Osteocyte (in vitro differentiated cells): ENCODE measurements at regions not wholly inside any gene's neighbourhood (a gene's known extent, or its start where the extent isn't known, plus 50 kb on each side); places are given as distances from the start of the nearest gene placed in this dataset.

ENCODE experiments used
- DNase-seq: peaks from one replicate; pipeline ENCODE4 v3.0.0; 2021; ENCODE audit warnings: mixed read lengths; ENCODE audit not compliant: unreplicated experiment; ENCODE audit errors: extremely low spot score
- H3K27ac Mint-ChIP-seq: one replicate; pipeline ENCODE4 v1.8.0; 2021; ENCODE audit warnings: mild to moderate bottlenecking, mixed read lengths; ENCODE audit not compliant: unreplicated experiment
- H3K27me3 Mint-ChIP-seq: one replicate; pipeline ENCODE4 v1.8.0; 2021; ENCODE audit warnings: mixed read lengths; ENCODE audit not compliant: unreplicated experiment
- H3K36me3 Mint-ChIP-seq: one replicate; pipeline ENCODE4 v1.8.0; 2021; ENCODE audit warnings: mixed read lengths; ENCODE audit not compliant: unreplicated experiment
- H3K4me1 Mint-ChIP-seq: one replicate; pipeline ENCODE4 v1.8.0; 2021; ENCODE audit warnings: mixed read lengths; ENCODE audit not compliant: unreplicated experiment
- H3K4me3 Mint-ChIP-seq: one replicate; pipeline ENCODE4 v1.8.0; 2021; ENCODE audit warnings: mild to moderate bottlenecking, moderate library complexity, mixed read lengths; ENCODE audit not compliant: unreplicated experiment
- H3K9me3 Mint-ChIP-seq: one replicate; pipeline ENCODE4 v1.8.0; 2021; ENCODE audit warnings: mixed read lengths; ENCODE audit not compliant: unreplicated experiment
- TF ChIP-seq, protein P1 (sequence below): fragments of 200-600 bp; sonication (generic); IDR thresholded peaks from 2 replicates; pipeline ENCODE4 v1.5.0; 2021; ENCODE audit warnings: antibody characterized with exemption, mild to moderate bottlenecking, moderate library complexity

DNA sequence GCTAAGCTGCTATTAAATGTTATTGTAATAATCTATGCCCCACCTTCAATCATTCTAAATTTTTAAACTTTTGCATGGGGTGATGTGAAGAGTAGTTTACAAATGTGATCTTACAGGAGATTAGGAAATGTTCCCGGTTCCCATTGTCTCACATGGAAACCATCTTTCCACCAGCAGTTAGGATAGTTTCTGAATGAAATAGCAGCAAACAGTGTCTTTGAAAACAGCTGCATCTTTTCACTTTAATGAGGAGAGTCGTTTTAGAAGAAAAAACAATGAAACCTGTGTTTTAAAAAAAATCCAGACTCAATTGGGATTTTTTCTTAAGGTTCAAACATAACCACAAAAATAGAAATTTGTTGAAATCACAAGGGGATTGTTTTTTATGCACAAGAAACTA lies 134.2 kb downstream of the TLR5 start:
- no peak for DNase-seq
- peaks cover 18% of the 10 kb centered on the region for H3K27me3 Mint-ChIP-seq
- peaks cover 11% of the 10 kb centered on the region for H3K36me3 Mint-ChIP-seq
- TF ChIP-seq, protein P1, sequence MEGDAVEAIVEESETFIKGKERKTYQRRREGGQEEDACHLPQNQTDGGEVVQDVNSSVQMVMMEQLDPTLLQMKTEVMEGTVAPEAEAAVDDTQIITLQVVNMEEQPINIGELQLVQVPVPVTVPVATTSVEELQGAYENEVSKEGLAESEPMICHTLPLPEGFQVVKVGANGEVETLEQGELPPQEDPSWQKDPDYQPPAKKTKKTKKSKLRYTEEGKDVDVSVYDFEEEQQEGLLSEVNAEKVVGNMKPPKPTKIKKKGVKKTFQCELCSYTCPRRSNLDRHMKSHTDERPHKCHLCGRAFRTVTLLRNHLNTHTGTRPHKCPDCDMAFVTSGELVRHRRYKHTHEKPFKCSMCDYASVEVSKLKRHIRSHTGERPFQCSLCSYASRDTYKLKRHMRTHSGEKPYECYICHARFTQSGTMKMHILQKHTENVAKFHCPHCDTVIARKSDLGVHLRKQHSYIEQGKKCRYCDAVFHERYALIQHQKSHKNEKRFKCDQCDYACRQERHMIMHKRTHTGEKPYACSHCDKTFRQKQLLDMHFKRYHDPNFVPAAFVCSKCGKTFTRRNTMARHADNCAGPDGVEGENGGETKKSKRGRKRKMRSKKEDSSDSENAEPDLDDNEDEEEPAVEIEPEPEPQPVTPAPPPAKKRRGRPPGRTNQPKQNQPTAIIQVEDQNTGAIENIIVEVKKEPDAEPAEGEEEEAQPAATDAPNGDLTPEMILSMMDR, result no peak
- no peak overlapping the region for H3K4me3 Mint-ChIP-seq
- peaks cover 3% of the 10 kb centered on the region for H3K9me3 Mint-ChIP-seq
- no peak overlapping the region for H3K27ac Mint-ChIP-seq
- H3K4me1 Mint-ChIP-seq, result peaks cover 24% of the 10 kb centered on the region

DNA sequence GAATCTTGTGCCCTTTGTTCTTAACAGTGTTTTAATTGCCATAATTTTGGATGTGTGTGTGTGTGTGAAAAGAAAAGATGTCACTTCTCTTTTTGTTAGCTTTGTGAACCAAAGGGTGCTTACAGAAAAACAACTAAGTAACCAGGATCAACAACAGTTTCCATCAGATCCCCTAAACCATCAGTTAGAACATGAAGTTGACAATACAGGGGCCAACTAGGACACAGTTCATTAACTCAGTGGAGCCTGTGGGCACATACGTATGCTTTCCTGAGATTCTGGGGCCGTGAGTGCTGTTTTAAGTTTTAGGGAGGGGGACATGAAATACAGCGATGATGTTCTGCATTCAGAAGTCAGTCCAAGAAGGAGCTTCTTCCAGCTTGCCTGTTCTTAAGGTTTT lies 133.6 kb downstream of the TLR5 start:
- Mint-ChIP-seq H3K27ac (no peak overlapping the region), H3K27me3 (peaks cover 18% of the 10 kb centered on the region), H3K4me3 (no peak overlapping the region), H3K36me3 (peaks cover 10% of the 10 kb centered on the region), H3K4me1 (peaks cover 24% of the 10 kb centered on the region), H3K9me3 (peaks cover 3% of the 10 kb centered on the region)
- no peak for DNase-seq
- TF ChIP-seq, protein P1, result no peak

DNA sequence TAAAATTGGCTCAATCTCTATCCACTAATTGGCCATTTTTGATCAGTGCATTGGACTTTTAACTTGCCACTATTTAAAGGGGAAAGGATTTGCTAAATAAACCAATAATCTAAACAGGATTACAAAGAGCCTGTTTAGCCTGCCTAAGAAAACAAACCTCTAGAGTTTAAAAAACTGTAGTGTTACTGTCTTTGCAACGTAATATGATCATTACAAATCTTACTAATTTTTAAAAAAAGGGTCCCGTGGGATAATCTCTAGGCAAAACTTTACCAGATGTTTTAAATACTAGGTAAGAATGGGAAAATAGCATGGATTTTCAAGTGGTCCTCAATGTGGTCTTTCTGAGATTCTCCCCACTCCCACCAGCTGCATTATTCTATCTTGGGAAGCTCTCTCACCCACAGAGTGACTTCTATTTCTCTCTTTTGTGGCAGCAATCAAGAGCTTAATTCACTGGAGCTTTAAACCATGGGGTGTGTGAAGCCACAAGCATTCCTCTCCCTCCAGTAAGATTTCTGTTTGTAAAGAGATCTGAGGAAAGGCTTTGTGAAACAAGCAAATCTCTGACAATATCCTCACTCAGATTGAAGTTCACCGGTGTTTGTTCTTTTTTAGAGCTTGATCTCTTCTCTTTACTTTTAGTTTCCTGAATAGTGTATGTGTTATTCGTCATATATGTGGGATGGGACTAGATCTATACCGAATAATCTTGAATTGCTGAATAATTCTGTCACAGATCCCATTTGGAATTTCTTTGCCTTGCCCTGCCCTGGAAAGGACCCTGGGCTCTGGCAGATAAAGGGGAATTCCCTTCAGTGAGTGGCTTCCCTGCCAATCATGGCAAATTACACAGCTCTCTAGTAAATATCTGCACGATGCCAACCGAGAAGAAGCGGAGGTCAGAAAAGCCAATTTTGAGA lies 132.2 kb downstream of the TLR5 start:
- Mint-ChIP-seq H3K4me1 (peaks cover 24% of the 10 kb centered on the region), H3K4me3 (peak overlapping the region; percentile 8), H3K9me3 (peaks cover 3% of the 10 kb centered on the region), H3K27me3 (peaks cover 20% of the 10 kb centered on the region), H3K36me3 (peaks cover 6% of the 10 kb centered on the region), H3K27ac (peak overlapping the region; percentile 13)
- no peak for DNase-seq
- TF ChIP-seq, protein P1, result no peak

- H3K36me3 Mint-ChIP-seq, result peaks cover 2% of the 10 kb centered on the region
- no peak overlapping the region for H3K4me3 Mint-ChIP-seq
- H3K4me1 Mint-ChIP-seq, result peaks cover 24% of the 10 kb centered on the region
- TF ChIP-seq, protein P1, result no peak
- H3K27ac Mint-ChIP-seq, result peak overlapping the region; percentile 2
- peaks cover 20% of the 10 kb centered on the region for H3K27me3 Mint-ChIP-seq
- DNase-seq, result no peak
- H3K9me3 Mint-ChIP-seq, result peaks cover 3% of the 10 kb centered on the region
Observed at GRCh38 chr1:223011505-223011856, 131.6 kb downstream of the TLR5 start.

- peaks cover 21% of the 10 kb centered on the region for H3K4me1 Mint-ChIP-seq
- peaks cover under 1% of the 10 kb centered on the region for H3K9me3 Mint-ChIP-seq
- H3K36me3 Mint-ChIP-seq, result peaks cover 1% of the 10 kb centered on the region
- DNase-seq, result no peak
- H3K27ac Mint-ChIP-seq, result no peak overlapping the region
- TF ChIP-seq, protein P1, result no peak
- H3K27me3 Mint-ChIP-seq, result peaks cover 20% of the 10 kb centered on the region
- no peak overlapping the region for H3K4me3 Mint-ChIP-seq
Observed at GRCh38 chr1:223012176-223012788, 130.8 kb downstream of the TLR5 start.
